GM18498 (cell line): ENCODE measurements at regions not wholly inside any gene's neighbourhood (a gene's known extent, or its start where the extent isn't known, plus 50 kb on each side); places are given as distances from the start of the nearest gene placed in this dataset.

Experiments used
- ATAC-seq: cut with Tn5 transposase; IDR thresholded peaks from one replicate; pipeline ENCODE4 v1.9.1; 2021; ENCODE audit warnings: mild to moderate bottlenecking, moderate library complexity; ENCODE audit not compliant: unreplicated experiment

- no peak for ATAC-seq
Measured at GRCh38 chr5:68647743-68648142, 432.2 kb downstream of the PIK3R1 start.

- ATAC-seq: no peak
Measured at GRCh38 chr5:68648944-68649857, 433.6 kb downstream of the PIK3R1 start.

GRCh38 chr5:68652534-68652965 is 437.0 kb downstream of the PIK3R1 start:
- no peak for ATAC-seq

- no peak for ATAC-seq
Measured at GRCh38 chr5:68653471-68653870, 437.9 kb downstream of the PIK3R1 start.

GRCh38 chr5:68657055-68657961 is 436.5 kb upstream of the SLC30A5 start:
- no peak for ATAC-seq

- no peak for ATAC-seq
Measured at GRCh38 chr5:68658810-68659372, 434.9 kb upstream of the SLC30A5 start.

- ATAC-seq: no peak
Measured at GRCh38 chr5:68659881-68660280, 433.9 kb upstream of the SLC30A5 start.

GRCh38 chr5:68661237-68661636 is 432.6 kb upstream of the SLC30A5 start:
- peak; percentile 69 for ATAC-seq

GRCh38 chr5:68662804-68663307 is 431.0 kb upstream of the SLC30A5 start:
- no peak for ATAC-seq

GRCh38 chr5:68669864-68670575 is 423.8 kb upstream of the SLC30A5 start:
- ATAC-seq: no peak

- ATAC-seq: no peak
Measured at GRCh38 chr5:68673106-68673822, 420.6 kb upstream of the SLC30A5 start.

- ATAC-seq: no peak
Measured at GRCh38 chr5:68673823-68674180, 420.0 kb upstream of the SLC30A5 start.

- no peak for ATAC-seq
Measured at GRCh38 chr5:68679041-68679440, 414.8 kb upstream of the SLC30A5 start.

GRCh38 chr5:68680366-68680765 is 413.4 kb upstream of the SLC30A5 start:
- ATAC-seq: no peak

GRCh38 chr5:68681929-68682328 is 411.9 kb upstream of the SLC30A5 start:
- ATAC-seq: no peak

- ATAC-seq: no peak
Measured at GRCh38 chr5:68682400-68683160, 411.2 kb upstream of the SLC30A5 start.

GRCh38 chr5:68683632-68684036 is 410.2 kb upstream of the SLC30A5 start:
- no peak for ATAC-seq

- no peak for ATAC-seq
Measured at GRCh38 chr5:68685863-68686262, 408.0 kb upstream of the SLC30A5 start.

GRCh38 chr5:68688547-68688946 is 405.3 kb upstream of the SLC30A5 start:
- no peak for ATAC-seq
